IMR-90 (cell line): ENCODE measurements at regions not wholly inside any gene's neighbourhood (a gene's known extent, or its start where the extent isn't known, plus 50 kb on each side); places are given as distances from the start of the nearest gene placed in this dataset.

ENCODE experiments used
- CEBPB ChIP-seq: IDR thresholded peaks from 2 replicates; pipeline ENCODE4 v1.6.1; 2012; ENCODE audit warnings: low read depth, low read length, improper control_type of control experiment
- CTCF ChIP-seq: conservative IDR thresholded peaks from 2 replicates; pipeline ENCODE4 v1.5.1; 2012; ENCODE audit warnings: mild to moderate bottlenecking, low read depth, low read length, improper control_type of control experiment
- ELK1 ChIP-seq: fragments of 150-350 bp; IDR thresholded peaks from 2 replicates; pipeline ENCODE4 v1.6.1; 2016; ENCODE audit warnings: low read depth, mild to moderate bottlenecking, low read length, moderate library complexity, borderline replicate concordance
- MXI1 ChIP-seq: IDR thresholded peaks from 2 replicates; pipeline ENCODE4 v1.6.1; 2012; ENCODE audit warnings: low read depth, mild to moderate bottlenecking, low read length, moderate library complexity, borderline replicate concordance
- POLR2A ChIP-seq: IDR thresholded peaks from 2 replicates; pipeline ENCODE4 v1.6.1; 2012; ENCODE audit warnings: mild to moderate bottlenecking, low read depth, low read length
- RAD21 ChIP-seq: IDR thresholded peaks from 2 replicates; pipeline ENCODE4 v1.6.1; 2012; ENCODE audit warnings: low read length, improper control_type of control experiment
- USF2 ChIP-seq: fragments of 150-350 bp; IDR thresholded peaks from 2 replicates; pipeline ENCODE4 v1.6.1; 2017; ENCODE audit warnings: mild to moderate bottlenecking, antibody characterized with exemption, low read length, low read depth

GRCh38 chrX:69284491-69284890 is 119.2 kb upstream of the PJA1 start:
- TF ChIP-seq CTCF (no peak), POLR2A (no peak), ELK1 (no peak), MXI1 (no peak), CEBPB (no peak), RAD21 (no peak), USF2 (no peak)
